HL-60 (cell line): ENCODE measurements at regions not wholly inside any gene's neighbourhood (a gene's known extent, or its start where the extent isn't known, plus 50 kb on each side); places are given as distances from the start of the nearest gene placed in this dataset.
A peak's percentile ranks its signal among the peaks of the same experiment; 100 is the strongest.

Experiments used
- DNase-seq, 2 experiments: peaks; one replicate each; pipeline ENCODE4 v3.0.0-alpha.2; 2010 to 2020; ENCODE audit warnings: low read depth in 1 of 2, low spot score in 1 of 2
- H3K27ac ChIP-seq: fragments of 250-450 bp; sonication (Bioruptor Pico); replicated peaks from 2 replicates; pipeline ENCODE4 v1.5.1; 2020; ENCODE audit warnings: mild to moderate bottlenecking, moderate library complexity
- H3K27me3 ChIP-seq: fragments of 250-450 bp; sonication (Bioruptor Pico); 2 replicates; pipeline ENCODE4 v1.5.1; 2021; ENCODE audit warnings: mild to moderate bottlenecking, moderate library complexity; ENCODE audit not compliant: insufficient read depth, poor library complexity, severe bottlenecking
- H3K4me3 ChIP-seq: replicated peaks from 2 replicates; pipeline ENCODE4 v1.5.1; 2011; ENCODE audit warnings: mild to moderate bottlenecking, control low read depth, low read length; ENCODE audit not compliant: insufficient read depth
- GABPA ChIP-seq: IDR thresholded peaks from 2 replicates; pipeline ENCODE4 v1.6.1; 2012; ENCODE audit warnings: low read depth
- POLR2AphosphoS5 ChIP-seq: IDR thresholded peaks from 2 replicates; pipeline ENCODE4 v1.6.1; 2012; ENCODE audit warnings: low read depth
- REST ChIP-seq: IDR thresholded peaks from 2 replicates; pipeline ENCODE4 v1.6.1; 2012; ENCODE audit warnings: low read depth; ENCODE audit not compliant: insufficient replicate concordance
- SPI1 ChIP-seq: IDR thresholded peaks from 2 replicates; pipeline ENCODE4 v1.6.1; 2012; ENCODE audit warnings: low read depth, mild to moderate bottlenecking, borderline replicate concordance
- TF ChIP-seq, protein P1 (sequence below): IDR thresholded peaks from one replicate; pipeline ENCODE4 v1.5.1; 2011; ENCODE audit warnings: low read length, control low read depth, inconsistent platforms; ENCODE audit not compliant: insufficient read depth

GRCh38 chrX:4936315-4936714 lies 1222.9 kb upstream of the PRKX start:
- DNase-seq: peak in 1 of 2 experiments; percentile 30
- Histone ChIP-seq H3K27me3 (no peaks in the 10 kb centered on the region), H3K4me3 (no peak overlapping the region), H3K27ac (peak overlapping the region; percentile 90)
- TF ChIP-seq SPI1 (no peak), GABPA (no peak), POLR2AphosphoS5 (no peak), REST (no peak)
- TF ChIP-seq, protein P1, sequence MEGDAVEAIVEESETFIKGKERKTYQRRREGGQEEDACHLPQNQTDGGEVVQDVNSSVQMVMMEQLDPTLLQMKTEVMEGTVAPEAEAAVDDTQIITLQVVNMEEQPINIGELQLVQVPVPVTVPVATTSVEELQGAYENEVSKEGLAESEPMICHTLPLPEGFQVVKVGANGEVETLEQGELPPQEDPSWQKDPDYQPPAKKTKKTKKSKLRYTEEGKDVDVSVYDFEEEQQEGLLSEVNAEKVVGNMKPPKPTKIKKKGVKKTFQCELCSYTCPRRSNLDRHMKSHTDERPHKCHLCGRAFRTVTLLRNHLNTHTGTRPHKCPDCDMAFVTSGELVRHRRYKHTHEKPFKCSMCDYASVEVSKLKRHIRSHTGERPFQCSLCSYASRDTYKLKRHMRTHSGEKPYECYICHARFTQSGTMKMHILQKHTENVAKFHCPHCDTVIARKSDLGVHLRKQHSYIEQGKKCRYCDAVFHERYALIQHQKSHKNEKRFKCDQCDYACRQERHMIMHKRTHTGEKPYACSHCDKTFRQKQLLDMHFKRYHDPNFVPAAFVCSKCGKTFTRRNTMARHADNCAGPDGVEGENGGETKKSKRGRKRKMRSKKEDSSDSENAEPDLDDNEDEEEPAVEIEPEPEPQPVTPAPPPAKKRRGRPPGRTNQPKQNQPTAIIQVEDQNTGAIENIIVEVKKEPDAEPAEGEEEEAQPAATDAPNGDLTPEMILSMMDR: no peak

DNA sequence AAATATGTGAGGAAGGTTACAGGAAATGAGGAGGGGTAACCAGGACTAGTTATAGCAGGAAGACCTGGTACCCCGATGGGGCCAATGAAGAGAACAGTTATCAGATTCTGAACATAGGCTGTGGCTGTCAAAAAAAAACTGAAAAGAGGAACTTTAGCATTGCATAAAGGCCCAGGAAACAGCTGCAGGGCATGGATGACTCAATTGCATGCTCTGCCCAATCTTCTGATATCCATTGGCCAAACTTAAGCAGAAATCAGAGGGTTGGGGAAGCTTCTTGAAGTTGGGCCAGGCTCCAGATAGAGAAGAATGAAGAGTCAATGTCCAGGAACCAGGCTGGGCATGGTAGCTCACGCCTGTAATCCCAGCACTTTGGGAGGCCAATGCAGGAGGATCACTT lies 1222.4 kb upstream of the PRKX start:
- Histone ChIP-seq H3K27me3 (no peaks in the 10 kb centered on the region), H3K27ac (peak overlapping the region; percentile 90), H3K4me3 (no peak overlapping the region)
- peak; percentile 35 to 92 for DNase-seq
- peak; percentile 90 for TF ChIP-seq POLR2AphosphoS5
- TF ChIP-seq SPI1: no peak
- TF ChIP-seq REST: no peak
- TF ChIP-seq, protein P1: no peak
- TF ChIP-seq GABPA: no peak

- no peak for DNase-seq
- H3K4me3 ChIP-seq: no peak overlapping the region
- H3K27ac ChIP-seq: peak overlapping the region; percentile 90
- no peaks in the 10 kb centered on the region for H3K27me3 ChIP-seq
- TF ChIP-seq SPI1 (no peak), REST (no peak), POLR2AphosphoS5 (no peak), GABPA (no peak)
- TF ChIP-seq, protein P1: no peak
Measured at GRCh38 chrX:4935401-4935800, 1222.0 kb upstream of the PRKX start.
